ENCODE measurements at regions not wholly inside any gene's neighbourhood (a gene's known extent, or its start where the extent isn't known, plus 50 kb on each side); places are given as distances from the start of the nearest gene placed in this dataset.

GRCh38 chr1:163668472-163668871 is 346.7 kb downstream of the NUF2 start:
- TF ChIP-seq, protein P1, sequence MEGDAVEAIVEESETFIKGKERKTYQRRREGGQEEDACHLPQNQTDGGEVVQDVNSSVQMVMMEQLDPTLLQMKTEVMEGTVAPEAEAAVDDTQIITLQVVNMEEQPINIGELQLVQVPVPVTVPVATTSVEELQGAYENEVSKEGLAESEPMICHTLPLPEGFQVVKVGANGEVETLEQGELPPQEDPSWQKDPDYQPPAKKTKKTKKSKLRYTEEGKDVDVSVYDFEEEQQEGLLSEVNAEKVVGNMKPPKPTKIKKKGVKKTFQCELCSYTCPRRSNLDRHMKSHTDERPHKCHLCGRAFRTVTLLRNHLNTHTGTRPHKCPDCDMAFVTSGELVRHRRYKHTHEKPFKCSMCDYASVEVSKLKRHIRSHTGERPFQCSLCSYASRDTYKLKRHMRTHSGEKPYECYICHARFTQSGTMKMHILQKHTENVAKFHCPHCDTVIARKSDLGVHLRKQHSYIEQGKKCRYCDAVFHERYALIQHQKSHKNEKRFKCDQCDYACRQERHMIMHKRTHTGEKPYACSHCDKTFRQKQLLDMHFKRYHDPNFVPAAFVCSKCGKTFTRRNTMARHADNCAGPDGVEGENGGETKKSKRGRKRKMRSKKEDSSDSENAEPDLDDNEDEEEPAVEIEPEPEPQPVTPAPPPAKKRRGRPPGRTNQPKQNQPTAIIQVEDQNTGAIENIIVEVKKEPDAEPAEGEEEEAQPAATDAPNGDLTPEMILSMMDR (conservative IDR thresholded peaks at IDR 0.05; ENCODE audit: low read length) = no peak
- TF ChIP-seq EZH2phosphoT487 (IDR thresholded peaks at IDR 0.05; ENCODE audit: borderline replicate concordance, low read depth, low read length) = no peak
- no peaks in the 10 kb centered on the region for H3K79me2 ChIP-seq (ENCODE audit: insufficient read depth, low read depth, low read length)
- no peak overlapping the region for H3K4me2 ChIP-seq (ENCODE audit: low read length)
- H3K9me3 ChIP-seq (ENCODE audit: low read length) = no peaks in the 10 kb centered on the region
- no peak overlapping the region for H3K4me3 ChIP-seq (ENCODE audit: low read depth, low read length, poor library complexity, severe bottlenecking)
- no peaks in the 10 kb centered on the region for H4K20me1 ChIP-seq (ENCODE audit: insufficient read depth, low read length)
- H2AFZ ChIP-seq (ENCODE audit: low read length) = no peak overlapping the region
- ChIA-PET CTCF (ENCODE audit: unreplicated experiment) (no interaction called here), POLR2A (no interaction called here)
- H3K36me3 ChIP-seq (ENCODE audit: insufficient read depth, low read length) = no peaks in the 10 kb centered on the region
- H3K9me2 ChIP-seq (ENCODE audit: insufficient read depth, low read length) = no peaks in the 10 kb centered on the region
- DNase-seq (ENCODE audit: low spot score) = no peak
- no peaks in the 10 kb centered on the region for H3K4me1 ChIP-seq (ENCODE audit: insufficient read depth, low read length, poor library complexity, severe bottlenecking)
- no peak overlapping the region for H3K27ac ChIP-seq (ENCODE audit: low read depth, low read length, poor library complexity, severe bottlenecking)
- BruUV-seq (replicated peaks) = no TSS peak
- intact Hi-C loops (cut with micrococcal nuclease; ENCODE audit: unreplicated experiment) = no loop called here

DNA sequence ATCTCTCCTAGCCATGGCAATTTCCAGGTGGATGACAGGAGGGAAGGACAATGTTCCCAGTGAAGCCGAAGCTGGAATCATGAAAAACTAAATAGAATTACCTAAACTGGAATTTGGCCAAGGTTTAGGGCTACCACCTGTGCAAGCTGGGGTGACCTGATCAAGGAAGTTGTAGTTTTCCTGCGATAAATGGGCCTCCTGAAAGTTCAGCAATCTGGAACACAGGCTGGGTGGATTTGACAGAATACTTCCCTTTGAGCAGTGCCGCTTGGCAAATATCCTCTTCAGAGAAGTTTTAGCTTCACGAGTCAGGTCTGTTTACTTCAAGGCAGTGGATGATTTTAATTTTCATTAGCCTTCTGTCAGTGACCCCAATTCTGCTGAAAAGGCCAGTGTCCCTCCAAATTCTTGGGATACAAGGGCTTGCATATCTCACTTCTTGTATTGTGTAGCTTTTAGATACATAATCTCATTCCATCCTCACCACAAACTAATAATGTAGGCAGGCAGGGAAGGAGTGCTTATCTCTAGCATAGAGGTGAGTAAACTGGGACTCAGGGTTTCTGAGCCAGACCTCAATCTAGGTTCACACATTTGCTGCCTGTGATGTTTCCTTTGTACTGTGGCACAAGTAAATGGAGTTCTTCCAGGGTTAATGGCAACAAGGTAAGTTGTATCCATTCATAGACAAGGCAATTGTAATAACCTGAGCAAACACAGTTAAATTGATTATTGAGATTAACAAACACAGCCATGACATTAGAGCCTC is 349.4 kb downstream of the NUF2 start:
- H4K20me1 ChIP-seq (ENCODE audit: insufficient read depth, low read length) = no peaks in the 10 kb centered on the region
- no peak overlapping the region for H2AFZ ChIP-seq (ENCODE audit: low read length)
- intact Hi-C loops (cut with micrococcal nuclease; ENCODE audit: unreplicated experiment) = loop anchor here (10.0 kb wide), 1 partner anchor 64 kb away; no protein-coding TSS in a partner anchor
- no peak overlapping the region for H3K4me3 ChIP-seq (ENCODE audit: low read depth, low read length, poor library complexity, severe bottlenecking)
- no TSS peak for BruUV-seq (replicated peaks)
- H3K4me2 ChIP-seq (ENCODE audit: low read length) = no peak overlapping the region
- DNase-seq (ENCODE audit: low spot score) = no peak
- no peaks in the 10 kb centered on the region for H3K4me1 ChIP-seq (ENCODE audit: insufficient read depth, low read length, poor library complexity, severe bottlenecking)
- TF ChIP-seq, protein P1 (conservative IDR thresholded peaks at IDR 0.05; ENCODE audit: low read length) = no peak
- no peak for TF ChIP-seq EZH2phosphoT487 (IDR thresholded peaks at IDR 0.05; ENCODE audit: borderline replicate concordance, low read depth, low read length)
- ChIA-PET CTCF (ENCODE audit: unreplicated experiment) (no interaction called here), POLR2A (no interaction called here)
- no peaks in the 10 kb centered on the region for H3K36me3 ChIP-seq (ENCODE audit: insufficient read depth, low read length)
- H3K9me3 ChIP-seq (ENCODE audit: low read length) = no peaks in the 10 kb centered on the region
- H3K9me2 ChIP-seq (ENCODE audit: insufficient read depth, low read length) = no peaks in the 10 kb centered on the region
- no peaks in the 10 kb centered on the region for H3K79me2 ChIP-seq (ENCODE audit: insufficient read depth, low read depth, low read length)
- H3K27ac ChIP-seq (ENCODE audit: low read depth, low read length, poor library complexity, severe bottlenecking) = no peak overlapping the region
